DND-41 (cell line): ENCODE measurements at regions not wholly inside any gene's neighbourhood (a gene's known extent, or its start where the extent isn't known, plus 50 kb on each side); places are given as distances from the start of the nearest gene placed in this dataset.

Source experiments
- ATAC-seq: fragments of 200-7000 bp; cut with Tn5 transposase; 3 replicates; pipeline ENCODE4 v1.9.1; 2021; ENCODE audit warnings: low read depth; ENCODE audit not compliant: insufficient read depth
- DNase-seq: peaks from one replicate; pipeline ENCODE4 v3.0.0-alpha.2; 2020
- H2AFZ ChIP-seq: 2 replicates; pipeline ENCODE4 v1.6.0; 2012; ENCODE audit warnings: low read depth, low read length
- H3K27ac ChIP-seq: 2 replicates; pipeline ENCODE4 v1.5.1; 2012; ENCODE audit warnings: low read length, inconsistent platforms
- H3K27me3 ChIP-seq: fragments of 200-600 bp; sonication (generic); 2 replicates; pipeline ENCODE4 v1.6.0; 2012; ENCODE audit warnings: low read length, mild to moderate bottlenecking, inconsistent platforms; ENCODE audit not compliant: insufficient read depth, poor library complexity
- H3K36me3 ChIP-seq: 2 replicates; pipeline ENCODE4 v1.5.1; 2012; ENCODE audit warnings: low read length, inconsistent platforms; ENCODE audit not compliant: insufficient read depth
- H3K4me1 ChIP-seq: 2 replicates; pipeline ENCODE4 v1.5.1; 2012; ENCODE audit warnings: mild to moderate bottlenecking, low read length; ENCODE audit not compliant: insufficient read depth
- H3K4me2 ChIP-seq: 2 replicates; pipeline ENCODE4 v1.6.0; 2012; ENCODE audit warnings: mild to moderate bottlenecking, moderate library complexity, low read length, inconsistent platforms; ENCODE audit not compliant: insufficient read depth
- H3K4me3 ChIP-seq, 2 experiments: fragments of 200-600 bp in 1 of 2; shearing (Covaris generic) in 1 of 2; 2 replicates each; pipeline ENCODE4 v1.5.1; 2012 to 2016; ENCODE audit warnings: inconsistent platforms in 2 of 2, low read length in 2 of 2, mild to moderate bottlenecking in 2 of 2, low read depth in 1 of 2, moderate library complexity in 1 of 2
- H3K79me2 ChIP-seq: 2 replicates; pipeline ENCODE4 v1.6.0; 2012; ENCODE audit warnings: low read length, inconsistent platforms; ENCODE audit not compliant: insufficient read depth
- H3K9ac ChIP-seq: 2 replicates; pipeline ENCODE4 v1.6.0; 2012; ENCODE audit warnings: low read depth, mild to moderate bottlenecking, inconsistent platforms, low read length, moderate library complexity
- H3K9me3 ChIP-seq: 2 replicates; pipeline ENCODE4 v1.5.1; 2012; ENCODE audit warnings: low read length, moderate library complexity, mild to moderate bottlenecking, inconsistent platforms; ENCODE audit not compliant: insufficient read depth, severe bottlenecking
- H4K20me1 ChIP-seq: 2 replicates; pipeline ENCODE4 v1.6.0; 2012; ENCODE audit warnings: low read length; ENCODE audit not compliant: insufficient read depth
- EZH2 ChIP-seq: IDR thresholded peaks from 3 replicates; pipeline ENCODE4 v1.6.1; 2012; ENCODE audit warnings: borderline replicate concordance, low read depth, mild to moderate bottlenecking, moderate library complexity, low read length, inconsistent platforms; ENCODE audit not compliant: severe bottlenecking
- TF ChIP-seq, protein P1 (sequence below): IDR thresholded peaks from 2 replicates; pipeline ENCODE4 v1.5.1; 2012; ENCODE audit warnings: borderline replicate concordance, low read length, moderate library complexity, mild to moderate bottlenecking; ENCODE audit not compliant: poor library complexity, severe bottlenecking; ENCODE audit errors: extremely low read depth

DNA sequence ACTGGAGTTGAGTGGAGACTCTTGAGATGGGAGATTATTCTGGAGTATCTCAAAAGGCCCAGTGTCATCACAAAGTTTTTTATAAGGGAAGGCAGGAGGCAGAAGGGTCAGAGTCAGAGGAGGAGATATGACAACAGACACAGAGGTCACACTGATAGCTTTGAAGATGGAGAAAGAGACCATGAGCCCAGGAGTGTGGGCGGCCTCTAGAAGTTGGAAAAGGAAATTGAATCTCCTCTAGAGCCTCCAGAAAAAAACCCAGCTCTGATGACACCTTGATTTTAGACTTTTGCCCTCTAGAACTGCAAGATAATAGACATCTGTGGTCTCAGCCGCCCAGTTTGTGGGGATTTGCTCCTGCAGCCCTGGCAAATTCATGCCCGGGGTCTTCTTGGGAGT, 64.8 kb upstream of the SPTLC1 start:
- TF ChIP-seq, protein P1, sequence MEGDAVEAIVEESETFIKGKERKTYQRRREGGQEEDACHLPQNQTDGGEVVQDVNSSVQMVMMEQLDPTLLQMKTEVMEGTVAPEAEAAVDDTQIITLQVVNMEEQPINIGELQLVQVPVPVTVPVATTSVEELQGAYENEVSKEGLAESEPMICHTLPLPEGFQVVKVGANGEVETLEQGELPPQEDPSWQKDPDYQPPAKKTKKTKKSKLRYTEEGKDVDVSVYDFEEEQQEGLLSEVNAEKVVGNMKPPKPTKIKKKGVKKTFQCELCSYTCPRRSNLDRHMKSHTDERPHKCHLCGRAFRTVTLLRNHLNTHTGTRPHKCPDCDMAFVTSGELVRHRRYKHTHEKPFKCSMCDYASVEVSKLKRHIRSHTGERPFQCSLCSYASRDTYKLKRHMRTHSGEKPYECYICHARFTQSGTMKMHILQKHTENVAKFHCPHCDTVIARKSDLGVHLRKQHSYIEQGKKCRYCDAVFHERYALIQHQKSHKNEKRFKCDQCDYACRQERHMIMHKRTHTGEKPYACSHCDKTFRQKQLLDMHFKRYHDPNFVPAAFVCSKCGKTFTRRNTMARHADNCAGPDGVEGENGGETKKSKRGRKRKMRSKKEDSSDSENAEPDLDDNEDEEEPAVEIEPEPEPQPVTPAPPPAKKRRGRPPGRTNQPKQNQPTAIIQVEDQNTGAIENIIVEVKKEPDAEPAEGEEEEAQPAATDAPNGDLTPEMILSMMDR: no peak
- no peak for TF ChIP-seq EZH2
- Histone ChIP-seq H4K20me1 (no peaks in the 10 kb centered on the region), H3K9ac (no peak overlapping the region), H3K4me3 (no peak overlapping the region), H3K9me3 (no peaks in the 10 kb centered on the region), H3K4me2 (no peak overlapping the region), H3K36me3 (no peaks in the 10 kb centered on the region), H3K4me1 (no peaks in the 10 kb centered on the region), H2AFZ (no peak overlapping the region), H3K27me3 (no peaks in the 10 kb centered on the region), H3K79me2 (no peaks in the 10 kb centered on the region), H3K27ac (no peak overlapping the region)
- ATAC-seq (no peak), DNase-seq (no peak)

- H3K4me1 ChIP-seq: no peaks in the 10 kb centered on the region
- H3K27me3 ChIP-seq: no peaks in the 10 kb centered on the region
- H4K20me1 ChIP-seq: no peaks in the 10 kb centered on the region
- ATAC-seq (no peak), DNase-seq (no peak)
- H3K9me3 ChIP-seq: no peaks in the 10 kb centered on the region
- H3K9ac ChIP-seq: no peak overlapping the region
- H2AFZ ChIP-seq: no peak overlapping the region
- no peaks in the 10 kb centered on the region for H3K36me3 ChIP-seq
- no peak overlapping the region for H3K4me2 ChIP-seq
- H3K79me2 ChIP-seq: no peaks in the 10 kb centered on the region
- no peak overlapping the region for H3K27ac ChIP-seq
- TF ChIP-seq, protein P1: no peak
- TF ChIP-seq EZH2: no peak
- no peak overlapping the region for H3K4me3 ChIP-seq
Measured at GRCh38 chr9:92179286-92180001, 64.2 kb upstream of the SPTLC1 start.

- no peak for DNase-seq
- TF ChIP-seq, protein P1: no peak
- TF ChIP-seq EZH2: no peak
Measured at GRCh38 chr9:92177591-92177990, 62.4 kb upstream of the SPTLC1 start.

More at GRCh38 chr9:92177591-92177990, 62.4 kb upstream of the SPTLC1 start:
- no peaks in the 10 kb centered on the region for H3K9me3 ChIP-seq
- H3K79me2 ChIP-seq: no peaks in the 10 kb centered on the region
- no peaks in the 10 kb centered on the region for H3K36me3 ChIP-seq
- no peak overlapping the region for H3K27ac ChIP-seq
- no peaks in the 10 kb centered on the region for H3K27me3 ChIP-seq
- no peak overlapping the region for H2AFZ ChIP-seq
- H3K9ac ChIP-seq: no peak overlapping the region
- ATAC-seq: no peak
- H3K4me2 ChIP-seq: no peak overlapping the region
- no peak overlapping the region for H3K4me3 ChIP-seq
- H4K20me1 ChIP-seq: no peaks in the 10 kb centered on the region
- H3K4me1 ChIP-seq: no peaks in the 10 kb centered on the region
